ENCODE measurements at regions not wholly inside any gene's neighbourhood (a gene's known extent, or its start where the extent isn't known, plus 50 kb on each side); places are given as distances from the start of the nearest gene placed in this dataset.

DNA sequence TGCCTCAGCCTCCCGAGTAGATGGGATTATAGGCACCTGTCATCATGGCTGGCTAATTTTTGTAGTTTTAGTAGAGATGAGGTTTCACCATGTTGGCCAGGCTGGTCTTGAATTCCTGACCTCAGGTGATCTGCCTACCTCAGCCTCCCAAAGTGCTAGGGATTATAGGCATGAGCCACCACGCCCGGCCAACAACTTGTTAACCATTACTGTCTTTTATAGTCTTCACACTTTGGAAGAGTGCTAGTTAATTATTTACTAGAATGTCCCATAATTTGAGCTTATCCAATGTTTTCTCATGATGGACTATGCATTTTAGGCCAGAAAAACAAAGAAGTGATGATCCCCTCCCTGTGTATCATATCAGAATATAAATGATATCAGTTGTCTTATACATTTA lies 288.6 kb upstream of the CBLB start:
- 82 to 95% methylated on average over 3 of the region's 3 CpGs for WGBS, 2 donors
- no peaks in the 10 kb centered on the region for H3K4me1 ChIP-seq (ENCODE audit: control insufficient read depth in 2 of 2, insufficient read depth in 2 of 2, low read length in 1 of 2)
- no peaks in the 10 kb centered on the region for H3K36me3 ChIP-seq (ENCODE audit: control insufficient read depth in 2 of 2, insufficient read depth in 2 of 2, low read length in 1 of 2)
- no peaks in the 10 kb centered on the region for H3K27me3 ChIP-seq (ENCODE audit: control insufficient read depth in 1 of 2, insufficient read depth in 2 of 2, low read length in 2 of 2)
- H3K9me3 ChIP-seq (ENCODE audit: control insufficient read depth in 2 of 2, insufficient read depth in 1 of 2, low read depth in 1 of 2, low read length in 1 of 2), result no peaks in the 10 kb centered on the region
- H3K4me3 ChIP-seq (ENCODE audit: low read depth in 1 of 2, low read length in 2 of 2), result no peak overlapping the region
- H3K27ac ChIP-seq (ENCODE audit: low read depth in 2 of 2, low read length in 1 of 2), result no peak overlapping the region

DNA sequence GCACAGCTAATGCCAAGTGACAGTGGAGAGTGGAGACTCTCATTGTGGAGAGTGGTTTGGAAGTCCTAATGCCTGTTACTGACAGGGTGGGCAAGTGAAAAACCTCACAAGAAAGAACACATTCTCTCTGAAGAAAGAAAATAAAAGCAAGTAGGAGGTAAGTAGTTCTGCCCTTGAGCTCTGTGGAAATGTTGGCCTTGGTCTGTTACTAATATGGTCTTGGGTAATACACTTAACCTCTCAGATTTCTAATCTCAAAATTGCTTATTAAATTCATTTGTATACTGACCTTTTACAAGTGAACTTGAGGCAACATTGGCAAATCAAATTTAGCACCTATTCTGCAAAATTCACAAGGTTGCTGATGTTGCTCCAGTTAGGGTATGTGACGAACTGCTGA lies 291.6 kb upstream of the CBLB start:
- 82 to 97% methylated on average over 1 of the region's 1 CpG for WGBS, 2 donors
- Histone ChIP-seq H3K36me3 (ENCODE audit: control insufficient read depth in 2 of 2, insufficient read depth in 2 of 2, low read length in 1 of 2) (no peaks in the 10 kb centered on the region), H3K4me3 (ENCODE audit: low read depth in 1 of 2, low read length in 2 of 2) (no peak overlapping the region), H3K27me3 (ENCODE audit: control insufficient read depth in 1 of 2, insufficient read depth in 2 of 2, low read length in 2 of 2) (no peaks in the 10 kb centered on the region), H3K4me1 (ENCODE audit: control insufficient read depth in 2 of 2, insufficient read depth in 2 of 2, low read length in 1 of 2) (no peaks in the 10 kb centered on the region), H3K27ac (ENCODE audit: low read depth in 2 of 2, low read length in 1 of 2) (no peak overlapping the region), H3K9me3 (ENCODE audit: control insufficient read depth in 2 of 2, insufficient read depth in 1 of 2, low read depth in 1 of 2, low read length in 1 of 2) (no peaks in the 10 kb centered on the region)

DNA sequence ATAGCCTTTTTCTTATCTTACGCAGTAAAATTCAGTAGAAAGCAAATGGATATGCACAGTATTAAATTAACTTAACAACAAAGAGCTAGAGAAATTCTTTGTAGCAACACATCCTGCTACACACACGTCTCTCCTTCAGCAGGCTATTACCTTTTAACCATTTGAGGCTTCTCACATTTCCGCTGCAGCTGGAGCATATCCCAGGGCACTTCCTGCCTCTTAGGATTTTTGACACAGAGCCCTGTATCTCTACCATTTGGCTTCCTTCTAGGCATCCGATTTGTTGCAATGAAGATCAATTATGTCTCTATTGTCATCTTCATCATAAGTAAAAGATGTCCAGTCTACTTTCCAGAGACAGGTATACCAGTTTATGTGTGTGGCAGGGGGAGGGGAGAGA lies 292.4 kb upstream of the CBLB start:
- no peaks in the 10 kb centered on the region for H3K36me3 ChIP-seq (ENCODE audit: control insufficient read depth in 2 of 2, insufficient read depth in 2 of 2, low read length in 1 of 2)
- H3K4me3 ChIP-seq (ENCODE audit: low read depth in 1 of 2, low read length in 2 of 2), result no peak overlapping the region
- no peaks in the 10 kb centered on the region for H3K27me3 ChIP-seq (ENCODE audit: control insufficient read depth in 1 of 2, insufficient read depth in 2 of 2, low read length in 2 of 2)
- WGBS, 2 donors, result 56 to 70% methylated on average over 4 of the region's 4 CpGs
- H3K27ac ChIP-seq (ENCODE audit: low read depth in 2 of 2, low read length in 1 of 2), result no peak overlapping the region
- no peaks in the 10 kb centered on the region for H3K9me3 ChIP-seq (ENCODE audit: control insufficient read depth in 2 of 2, insufficient read depth in 1 of 2, low read depth in 1 of 2, low read length in 1 of 2)
- no peaks in the 10 kb centered on the region for H3K4me1 ChIP-seq (ENCODE audit: control insufficient read depth in 2 of 2, insufficient read depth in 2 of 2, low read length in 1 of 2)

DNA sequence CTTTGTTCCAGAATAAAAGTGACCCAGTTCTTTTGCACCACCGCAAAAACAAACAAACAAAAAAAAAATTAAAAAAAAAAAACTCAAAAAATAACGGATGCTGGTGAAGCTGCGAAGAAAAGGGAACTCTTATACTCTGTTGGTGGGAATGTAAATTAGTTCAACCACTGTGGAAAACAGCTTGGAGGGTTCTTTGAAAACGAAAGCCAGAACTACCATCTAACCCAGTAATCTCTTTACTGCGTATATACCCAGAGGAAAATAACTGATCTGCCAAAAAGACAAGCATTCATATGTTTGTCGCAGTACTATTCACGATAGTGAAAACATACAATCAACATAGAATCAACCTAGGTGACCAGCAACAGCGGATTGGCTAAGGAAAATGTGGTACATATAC lies 298.9 kb upstream of the CBLB start:
- no peaks in the 10 kb centered on the region for H3K27me3 ChIP-seq (ENCODE audit: control insufficient read depth in 1 of 2, insufficient read depth in 2 of 2, low read length in 2 of 2)
- no peaks in the 10 kb centered on the region for H3K4me1 ChIP-seq (ENCODE audit: control insufficient read depth in 2 of 2, insufficient read depth in 2 of 2, low read length in 1 of 2)
- no peak overlapping the region for H3K4me3 ChIP-seq (ENCODE audit: low read depth in 1 of 2, low read length in 2 of 2)
- H3K27ac ChIP-seq (ENCODE audit: low read depth in 2 of 2, low read length in 1 of 2), result no peak overlapping the region
- no peaks in the 10 kb centered on the region for H3K9me3 ChIP-seq (ENCODE audit: control insufficient read depth in 2 of 2, insufficient read depth in 1 of 2, low read depth in 1 of 2, low read length in 1 of 2)
- WGBS, 2 donors, result 92 to 95% methylated on average over 8 of the region's 8 CpGs
- no peaks in the 10 kb centered on the region for H3K36me3 ChIP-seq (ENCODE audit: control insufficient read depth in 2 of 2, insufficient read depth in 2 of 2, low read length in 1 of 2)

DNA sequence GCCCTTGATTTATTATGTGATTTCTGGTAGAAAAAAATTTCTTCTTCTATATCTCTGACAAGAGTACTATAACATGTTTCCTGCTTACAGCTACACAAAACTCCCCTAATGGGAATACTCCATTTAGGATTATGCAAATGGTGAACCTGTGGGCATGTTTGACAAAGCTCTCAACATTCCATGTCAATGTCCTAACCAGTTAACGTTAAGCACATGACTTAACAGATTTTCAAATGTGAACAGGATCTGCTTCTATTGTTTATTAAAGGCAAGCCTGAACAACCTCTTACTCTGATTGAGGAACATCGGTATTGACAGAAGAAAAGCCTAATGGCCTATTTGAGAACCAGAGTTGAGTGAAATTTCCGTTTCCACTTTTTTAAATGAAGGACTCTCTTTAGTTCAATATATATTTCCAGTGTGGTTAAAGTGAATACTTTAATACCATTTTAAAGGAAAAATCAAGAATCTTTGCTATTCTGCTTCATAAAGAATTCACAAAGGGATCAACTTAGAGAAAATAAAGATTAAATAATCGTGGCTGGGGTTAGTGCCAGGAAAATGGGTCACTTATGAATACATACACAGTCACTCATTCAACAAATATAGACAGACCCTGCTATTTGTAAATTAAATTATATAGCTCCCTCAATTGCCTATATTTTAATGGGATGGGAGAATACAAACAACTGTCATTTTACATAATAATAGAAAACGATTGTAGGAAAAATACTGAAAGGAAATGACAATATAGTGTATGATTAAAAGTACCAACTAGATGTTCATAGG lies 300.3 kb upstream of the CBLB start:
- H3K27me3 ChIP-seq (ENCODE audit: control insufficient read depth in 1 of 2, insufficient read depth in 2 of 2, low read length in 2 of 2), result no peaks in the 10 kb centered on the region
- no peaks in the 10 kb centered on the region for H3K36me3 ChIP-seq (ENCODE audit: control insufficient read depth in 2 of 2, insufficient read depth in 2 of 2, low read length in 1 of 2)
- WGBS, 2 donors, result 56 to 64% methylated on average over 5 of the region's 5 CpGs
- H3K4me1 ChIP-seq (ENCODE audit: control insufficient read depth in 2 of 2, insufficient read depth in 2 of 2, low read length in 1 of 2), result no peaks in the 10 kb centered on the region
- no peaks in the 10 kb centered on the region for H3K9me3 ChIP-seq (ENCODE audit: control insufficient read depth in 2 of 2, insufficient read depth in 1 of 2, low read depth in 1 of 2, low read length in 1 of 2)
- H3K27ac ChIP-seq (ENCODE audit: low read depth in 2 of 2, low read length in 1 of 2), result no peak overlapping the region
- no peak overlapping the region for H3K4me3 ChIP-seq (ENCODE audit: low read depth in 1 of 2, low read length in 2 of 2)

DNA sequence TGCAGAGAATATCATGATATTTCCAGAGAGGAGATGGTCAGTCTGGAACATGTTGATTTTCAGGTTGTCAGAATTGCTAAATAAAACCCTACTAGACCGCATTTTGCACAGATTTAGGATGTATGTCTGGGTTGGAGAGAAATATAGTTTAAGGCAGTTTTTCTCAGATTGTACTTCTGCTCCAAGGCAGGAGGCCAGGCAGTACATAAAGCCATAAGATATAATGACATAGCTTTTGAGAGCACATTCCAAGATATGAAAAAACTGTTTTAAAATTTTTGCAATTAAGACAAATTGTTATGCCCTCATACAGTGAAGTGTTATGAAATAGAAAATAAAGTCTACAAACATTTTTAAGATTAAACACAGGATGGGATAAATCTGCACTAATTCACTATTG lies 301.8 kb upstream of the CBLB start:
- no peaks in the 10 kb centered on the region for H3K9me3 ChIP-seq (ENCODE audit: control insufficient read depth in 2 of 2, insufficient read depth in 1 of 2, low read depth in 1 of 2, low read length in 1 of 2)
- 84 to 92% methylated on average over 1 of the region's 1 CpG for WGBS, 2 donors
- no peak overlapping the region for H3K27ac ChIP-seq (ENCODE audit: low read depth in 2 of 2, low read length in 1 of 2)
- H3K36me3 ChIP-seq (ENCODE audit: control insufficient read depth in 2 of 2, insufficient read depth in 2 of 2, low read length in 1 of 2), result no peaks in the 10 kb centered on the region
- H3K4me1 ChIP-seq (ENCODE audit: control insufficient read depth in 2 of 2, insufficient read depth in 2 of 2, low read length in 1 of 2), result no peaks in the 10 kb centered on the region
- no peak overlapping the region for H3K4me3 ChIP-seq (ENCODE audit: low read depth in 1 of 2, low read length in 2 of 2)
- no peaks in the 10 kb centered on the region for H3K27me3 ChIP-seq (ENCODE audit: control insufficient read depth in 1 of 2, insufficient read depth in 2 of 2, low read length in 2 of 2)

DNA sequence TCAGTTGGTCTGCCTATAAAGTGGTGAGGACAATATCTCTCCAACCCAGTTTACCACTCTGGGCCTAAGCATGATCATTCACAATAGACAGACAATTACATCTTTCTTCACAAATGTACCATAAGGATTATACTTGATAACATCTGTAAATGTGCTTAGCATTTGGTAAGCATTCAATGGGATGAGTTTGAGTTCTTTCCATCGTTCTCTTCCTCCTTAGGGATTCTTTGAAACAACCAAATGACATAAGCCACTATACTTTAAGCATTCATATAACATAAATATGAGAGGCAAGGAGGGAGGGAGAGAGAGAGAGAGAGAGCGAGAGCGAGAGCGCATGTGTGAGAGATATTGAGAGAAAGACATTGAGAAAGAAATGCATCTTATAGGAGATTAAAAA lies 303.3 kb upstream of the CBLB start:
- Histone ChIP-seq H3K4me1 (ENCODE audit: control insufficient read depth in 2 of 2, insufficient read depth in 2 of 2, low read length in 1 of 2) (no peaks in the 10 kb centered on the region), H3K36me3 (ENCODE audit: control insufficient read depth in 2 of 2, insufficient read depth in 2 of 2, low read length in 1 of 2) (no peaks in the 10 kb centered on the region), H3K27me3 (ENCODE audit: control insufficient read depth in 1 of 2, insufficient read depth in 2 of 2, low read length in 2 of 2) (no peaks in the 10 kb centered on the region), H3K9me3 (ENCODE audit: control insufficient read depth in 2 of 2, insufficient read depth in 1 of 2, low read depth in 1 of 2, low read length in 1 of 2) (no peaks in the 10 kb centered on the region), H3K4me3 (ENCODE audit: low read depth in 1 of 2, low read length in 2 of 2) (no peak overlapping the region), H3K27ac (ENCODE audit: low read depth in 2 of 2, low read length in 1 of 2) (no peak overlapping the region)
- 91% methylated on average over 4 of the region's 4 CpGs for WGBS, 2 donors

DNA sequence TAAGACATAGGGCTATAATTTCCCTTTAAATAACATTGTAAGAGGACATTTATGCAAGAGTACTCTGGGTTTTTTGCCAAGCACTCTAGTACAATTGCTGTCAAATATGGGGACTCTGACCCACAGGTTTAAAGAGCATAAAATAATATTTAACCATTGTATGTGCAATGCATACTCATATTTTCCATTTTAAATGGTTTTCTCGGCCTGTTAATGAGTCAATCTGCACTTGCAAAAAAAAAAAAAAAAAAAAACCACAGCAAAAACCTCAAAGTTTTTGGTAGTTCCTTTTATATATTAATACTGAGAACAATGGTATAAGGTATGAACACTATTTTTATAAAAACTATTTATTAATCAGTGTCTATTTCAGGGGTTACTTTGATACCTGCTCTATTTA lies 304.0 kb upstream of the CBLB start:
- Histone ChIP-seq H3K9me3 (ENCODE audit: control insufficient read depth in 2 of 2, insufficient read depth in 1 of 2, low read depth in 1 of 2, low read length in 1 of 2) (no peaks in the 10 kb centered on the region), H3K4me3 (ENCODE audit: low read depth in 1 of 2, low read length in 2 of 2) (no peak overlapping the region), H3K27ac (ENCODE audit: low read depth in 2 of 2, low read length in 1 of 2) (no peak overlapping the region), H3K36me3 (ENCODE audit: control insufficient read depth in 2 of 2, insufficient read depth in 2 of 2, low read length in 1 of 2) (no peaks in the 10 kb centered on the region), H3K4me1 (ENCODE audit: control insufficient read depth in 2 of 2, insufficient read depth in 2 of 2, low read length in 1 of 2) (no peaks in the 10 kb centered on the region), H3K27me3 (ENCODE audit: control insufficient read depth in 1 of 2, insufficient read depth in 2 of 2, low read length in 2 of 2) (no peaks in the 10 kb centered on the region)
- WGBS, 2 donors, result 58 to 78% methylated on average over 1 of the region's 1 CpG

DNA sequence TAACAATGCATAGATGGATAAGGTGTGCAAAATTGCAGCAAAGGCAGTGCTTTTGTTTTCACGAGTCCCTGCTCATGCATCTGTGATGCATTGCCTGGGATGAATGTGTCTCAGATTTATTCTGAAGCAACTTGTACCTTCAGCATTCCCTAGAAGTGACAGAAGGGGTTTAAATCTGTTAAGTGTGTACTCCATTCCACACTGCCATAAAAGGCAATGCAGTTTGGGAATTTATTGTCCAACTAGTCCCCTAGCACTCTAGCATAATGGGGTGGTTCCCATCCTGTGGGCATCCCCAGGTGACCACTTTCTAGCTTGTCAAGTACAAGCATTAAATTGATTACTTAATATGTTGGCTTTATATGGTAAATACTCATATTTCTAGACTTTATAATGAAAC lies 306.5 kb upstream of the CBLB start:
- no peak overlapping the region for H3K4me3 ChIP-seq (ENCODE audit: low read depth in 1 of 2, low read length in 2 of 2)
- WGBS, 2 donors, result 80 to 94% methylated on average over 1 of the region's 1 CpG
- H3K36me3 ChIP-seq (ENCODE audit: control insufficient read depth in 2 of 2, insufficient read depth in 2 of 2, low read length in 1 of 2), result no peaks in the 10 kb centered on the region
- H3K9me3 ChIP-seq (ENCODE audit: control insufficient read depth in 2 of 2, insufficient read depth in 1 of 2, low read depth in 1 of 2, low read length in 1 of 2), result no peaks in the 10 kb centered on the region
- H3K4me1 ChIP-seq (ENCODE audit: control insufficient read depth in 2 of 2, insufficient read depth in 2 of 2, low read length in 1 of 2), result no peaks in the 10 kb centered on the region
- H3K27me3 ChIP-seq (ENCODE audit: control insufficient read depth in 1 of 2, insufficient read depth in 2 of 2, low read length in 2 of 2), result no peaks in the 10 kb centered on the region
- no peak overlapping the region for H3K27ac ChIP-seq (ENCODE audit: low read depth in 2 of 2, low read length in 1 of 2)

DNA sequence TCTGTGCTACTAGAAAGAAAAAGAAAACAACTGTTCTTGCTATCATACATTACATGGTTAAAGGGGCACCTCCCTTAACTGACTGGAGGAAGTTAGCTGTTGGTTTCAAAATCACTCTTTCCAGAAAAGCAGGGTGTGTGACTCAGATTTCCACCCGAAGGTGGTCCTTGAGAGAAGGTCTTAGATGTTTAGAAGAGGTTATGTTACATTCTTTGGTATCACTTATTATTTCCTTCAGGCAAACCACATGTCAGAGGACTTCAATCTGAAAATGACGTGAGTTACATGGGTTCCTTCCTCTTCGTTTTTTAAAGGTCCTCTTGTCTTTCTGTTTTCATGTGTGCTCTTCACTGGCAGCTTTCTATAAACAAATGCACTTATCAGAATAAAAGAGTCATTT lies 307.9 kb upstream of the CBLB start:
- Histone ChIP-seq H3K9me3 (ENCODE audit: control insufficient read depth in 2 of 2, insufficient read depth in 1 of 2, low read depth in 1 of 2, low read length in 1 of 2) (no peaks in the 10 kb centered on the region), H3K4me3 (ENCODE audit: low read depth in 1 of 2, low read length in 2 of 2) (no peak overlapping the region), H3K36me3 (ENCODE audit: control insufficient read depth in 2 of 2, insufficient read depth in 2 of 2, low read length in 1 of 2) (no peaks in the 10 kb centered on the region), H3K27ac (ENCODE audit: low read depth in 2 of 2, low read length in 1 of 2) (no peak overlapping the region), H3K4me1 (ENCODE audit: control insufficient read depth in 2 of 2, insufficient read depth in 2 of 2, low read length in 1 of 2) (no peaks in the 10 kb centered on the region), H3K27me3 (ENCODE audit: control insufficient read depth in 1 of 2, insufficient read depth in 2 of 2, low read length in 2 of 2) (no peaks in the 10 kb centered on the region)
- 38 to 39% methylated on average over 3 of the region's 3 CpGs for WGBS, 2 donors
